ENCODE measurements at regions not wholly inside any gene's neighbourhood (a gene's known extent, or its start where the extent isn't known, plus 50 kb on each side); places are given as distances from the start of the nearest gene placed in this dataset.

- Histone ChIP-seq H3K4me1 (ENCODE audit: control insufficient read depth, insufficient read depth, low read length) (peaks cover 6% of the 10 kb centered on the region; the same call in 1 of the 2 replicates), H3K9me3 (ENCODE audit: control insufficient read depth, insufficient read depth, low read depth, low read length) (no peaks in the 10 kb centered on the region), H3K36me3 (ENCODE audit: control insufficient read depth in 2 of 2, insufficient read depth in 1 of 2, low read length in 2 of 2) (no peaks in the 10 kb centered on the region), H3K27ac (ENCODE audit: extremely low read depth, low read depth, low read length) (no peak overlapping the region), H3K4me3 (ENCODE audit: low read depth, low read length) (no peak overlapping the region)
- TF ChIP-seq ZNF529 (tag by site-specific recombination; IDR thresholded peaks at IDR 0.05; ENCODE audit: insufficient replicate concordance) = no peak
- TF ChIP-seq ZIC2 (tag by site-specific recombination; IDR thresholded peaks at IDR 0.05) = 0 out of 2 replicates have a peak, but pooled peaks have one; percentile 17
- no peak for TF ChIP-seq ZNF362 (tag by site-specific recombination; IDR thresholded peaks at IDR 0.05)
- TF ChIP-seq PRDM1 (tag by site-specific recombination; IDR thresholded peaks at IDR 0.05) = peak; percentile 42; the same call in 1 of the 2 replicates
- no peak for TF ChIP-seq ZNF692 (tag by site-specific recombination; IDR thresholded peaks at IDR 0.05)
- no peak for TF ChIP-seq ZNF302 (tag by site-specific recombination; IDR thresholded peaks at IDR 0.05; ENCODE audit: low read depth)
- no peak for TF ChIP-seq ZNF530 (tag by site-specific recombination; IDR thresholded peaks at IDR 0.05; ENCODE audit: low read depth)
- TF ChIP-seq ZNF423 (tag by site-specific recombination; IDR thresholded peaks at IDR 0.05) = no peak
- no peak for TF ChIP-seq ZNF596 (tag by site-specific recombination; IDR thresholded peaks at IDR 0.05)
- TF ChIP-seq ZNF155 (tag by site-specific recombination; IDR thresholded peaks at IDR 0.05) = no peak
- TF ChIP-seq SP3 (tag by site-specific recombination; IDR thresholded peaks at IDR 0.05) = no peak
- no peak for TF ChIP-seq PBX3 (CRISPR knock-in tag; IDR thresholded peaks at IDR 0.05)
- TF ChIP-seq KLF8 (tag by site-specific recombination; IDR thresholded peaks at IDR 0.05) = no peak
- TF ChIP-seq SALL2 (tag by site-specific recombination; IDR thresholded peaks at IDR 0.05; ENCODE audit: borderline replicate concordance) = no peak
- no peak for TF ChIP-seq ZFHX2 (tag by site-specific recombination; conservative IDR thresholded peaks at IDR 0.05)
- TF ChIP-seq ZNF792 (tag by site-specific recombination; IDR thresholded peaks at IDR 0.05) = no peak
- no peak for TF ChIP-seq ZNF513 (tag by site-specific recombination; IDR thresholded peaks at IDR 0.05)
- no peak for TF ChIP-seq PATZ1 (tag by site-specific recombination; IDR thresholded peaks at IDR 0.05)
- TF ChIP-seq ZNF426 (tag by site-specific recombination; IDR thresholded peaks at IDR 0.05) = no peak
- peak; percentile 72 for TF ChIP-seq OSR2 (tag by site-specific recombination; IDR thresholded peaks at IDR 0.05)
- TF ChIP-seq ATF2 (tag by site-specific recombination; IDR thresholded peaks at IDR 0.05; ENCODE audit: low read depth) = no peak
- ChIA-PET POLR2A (no interaction called here), CTCF (no interaction called here)
These were observed 62.5 kb upstream of the FOXB1 start for GRCh38 chr15:59941612-59942011.
